ENCODE measurements at regions not wholly inside any gene's neighbourhood (a gene's known extent, or its start where the extent isn't known, plus 50 kb on each side); places are given as distances from the start of the nearest gene placed in this dataset.

DNA sequence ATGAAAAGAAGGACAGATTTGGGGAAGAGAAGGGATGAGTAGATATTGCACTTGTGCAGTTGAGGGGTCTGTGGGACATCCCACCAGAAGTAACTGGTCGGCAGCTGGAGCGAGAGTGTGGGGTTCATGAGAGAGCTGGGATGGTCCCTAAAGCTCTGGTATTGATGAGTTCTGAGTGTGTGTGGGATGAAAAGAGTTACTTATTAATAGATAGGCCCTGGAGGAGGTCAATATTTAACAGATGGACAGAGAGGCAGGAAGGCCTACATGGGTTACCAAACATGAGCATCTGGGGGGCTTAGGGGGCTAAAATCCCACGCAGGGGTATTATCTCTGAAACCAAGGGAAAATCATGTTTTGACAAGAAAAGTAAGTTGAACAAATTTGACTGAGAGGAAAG, 95.7 kb upstream of the SFMBT2 start (continued):
- TF ChIP-seq JUND (IDR thresholded peaks at IDR 0.05): no peak
- no peak for TF ChIP-seq MXI1 (IDR thresholded peaks at IDR 0.05; ENCODE audit: low read depth, low read length)
- no peak for TF ChIP-seq SIN3A (IDR thresholded peaks at IDR 0.05; ENCODE audit: borderline replicate concordance, low read depth, low read length)

DNA sequence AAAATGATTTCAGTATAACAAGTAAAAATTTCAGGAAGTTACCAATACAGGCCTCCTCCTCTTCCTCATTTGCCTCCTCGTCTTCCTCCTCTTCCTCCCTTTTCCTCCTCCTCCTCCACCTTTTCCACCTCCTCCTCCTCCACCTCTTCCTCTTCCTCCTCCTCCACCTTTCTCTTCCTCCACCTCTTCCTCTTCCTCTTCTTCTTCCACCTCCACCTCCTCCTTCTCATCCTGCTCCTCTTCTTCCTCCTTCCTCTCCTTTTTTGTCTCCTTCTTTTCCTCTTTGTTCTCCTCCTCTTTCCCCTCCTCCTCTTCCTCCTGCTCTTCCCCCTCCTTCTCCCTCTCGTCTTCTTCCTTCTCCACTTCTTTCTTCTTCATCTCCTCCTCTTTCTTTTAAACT, 94.4 kb upstream of the SFMBT2 start:
- Histone ChIP-seq H3K4me3 (ENCODE audit: low read depth in 2 of 2, low read length in 1 of 2) (no peak overlapping the region), H2AFZ (ENCODE audit: low read depth) (no peak overlapping the region), H3K27me3 (ENCODE audit: insufficient read depth) (no peaks in the 10 kb centered on the region), H3K9ac (no peak overlapping the region), H4K20me1 (ENCODE audit: insufficient read depth) (no peaks in the 10 kb centered on the region), H3K4me2 (no peak overlapping the region), H3K9me2 (no peaks in the 10 kb centered on the region), H3K4me1 (ENCODE audit: control insufficient read depth in 1 of 2, insufficient read depth in 2 of 2, low read depth in 1 of 2, low read length in 1 of 2) (no peaks in the 10 kb centered on the region), H3K27ac (ENCODE audit: low read depth in 2 of 2, low read length in 1 of 2) (no peak overlapping the region), H3F3A (replicated peaks; ENCODE audit: insufficient read depth) (no peaks in the 10 kb centered on the region), H3K79me2 (ENCODE audit: insufficient read depth) (no peaks in the 10 kb centered on the region), H3K9me3 (no peaks in the 10 kb centered on the region), H3K36me3 (replicated peaks in 1 of 2; ENCODE audit: control insufficient read depth in 1 of 2, insufficient read depth in 2 of 2, low read length in 1 of 2) (no peaks in the 10 kb centered on the region)
- ChIA-PET CTCF (interaction anchor here (1.0 kb wide), 1 partner anchor 20 kb away, joined by 3 read pairs; no protein-coding TSS in a partner anchor), POLR2A (no interaction called here)
- no peak for DNase-seq
- TF ChIP-seq TEAD4 (IDR thresholded peaks at IDR 0.05; ENCODE audit: borderline replicate concordance, insufficient read depth): no peak
- TF ChIP-seq RXRA (IDR thresholded peaks at IDR 0.05; ENCODE audit: borderline replicate concordance, low read depth): no peak
- no peak for TF ChIP-seq FOSL2 (IDR thresholded peaks at IDR 0.05; ENCODE audit: borderline replicate concordance, low read depth)
- no peak for TF ChIP-seq RAD21 (IDR thresholded peaks at IDR 0.05; ENCODE audit: low read length)
- TF ChIP-seq GATA2 (CRISPR knock-in tag; IDR thresholded peaks at IDR 0.05): no peak
- no peak for TF ChIP-seq TCF12 (IDR thresholded peaks at IDR 0.05)
- TF ChIP-seq, protein P1, sequence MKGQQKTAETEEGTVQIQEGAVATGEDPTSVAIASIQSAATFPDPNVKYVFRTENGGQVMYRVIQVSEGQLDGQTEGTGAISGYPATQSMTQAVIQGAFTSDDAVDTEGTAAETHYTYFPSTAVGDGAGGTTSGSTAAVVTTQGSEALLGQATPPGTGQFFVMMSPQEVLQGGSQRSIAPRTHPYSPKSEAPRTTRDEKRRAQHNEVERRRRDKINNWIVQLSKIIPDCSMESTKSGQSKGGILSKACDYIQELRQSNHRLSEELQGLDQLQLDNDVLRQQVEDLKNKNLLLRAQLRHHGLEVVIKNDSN (IDR thresholded peaks at IDR 0.05; ENCODE audit: borderline replicate concordance, low read depth): no peak
- no peak for TF ChIP-seq NFIC (IDR thresholded peaks at IDR 0.05; ENCODE audit: borderline replicate concordance)
- TF ChIP-seq, protein P2, sequence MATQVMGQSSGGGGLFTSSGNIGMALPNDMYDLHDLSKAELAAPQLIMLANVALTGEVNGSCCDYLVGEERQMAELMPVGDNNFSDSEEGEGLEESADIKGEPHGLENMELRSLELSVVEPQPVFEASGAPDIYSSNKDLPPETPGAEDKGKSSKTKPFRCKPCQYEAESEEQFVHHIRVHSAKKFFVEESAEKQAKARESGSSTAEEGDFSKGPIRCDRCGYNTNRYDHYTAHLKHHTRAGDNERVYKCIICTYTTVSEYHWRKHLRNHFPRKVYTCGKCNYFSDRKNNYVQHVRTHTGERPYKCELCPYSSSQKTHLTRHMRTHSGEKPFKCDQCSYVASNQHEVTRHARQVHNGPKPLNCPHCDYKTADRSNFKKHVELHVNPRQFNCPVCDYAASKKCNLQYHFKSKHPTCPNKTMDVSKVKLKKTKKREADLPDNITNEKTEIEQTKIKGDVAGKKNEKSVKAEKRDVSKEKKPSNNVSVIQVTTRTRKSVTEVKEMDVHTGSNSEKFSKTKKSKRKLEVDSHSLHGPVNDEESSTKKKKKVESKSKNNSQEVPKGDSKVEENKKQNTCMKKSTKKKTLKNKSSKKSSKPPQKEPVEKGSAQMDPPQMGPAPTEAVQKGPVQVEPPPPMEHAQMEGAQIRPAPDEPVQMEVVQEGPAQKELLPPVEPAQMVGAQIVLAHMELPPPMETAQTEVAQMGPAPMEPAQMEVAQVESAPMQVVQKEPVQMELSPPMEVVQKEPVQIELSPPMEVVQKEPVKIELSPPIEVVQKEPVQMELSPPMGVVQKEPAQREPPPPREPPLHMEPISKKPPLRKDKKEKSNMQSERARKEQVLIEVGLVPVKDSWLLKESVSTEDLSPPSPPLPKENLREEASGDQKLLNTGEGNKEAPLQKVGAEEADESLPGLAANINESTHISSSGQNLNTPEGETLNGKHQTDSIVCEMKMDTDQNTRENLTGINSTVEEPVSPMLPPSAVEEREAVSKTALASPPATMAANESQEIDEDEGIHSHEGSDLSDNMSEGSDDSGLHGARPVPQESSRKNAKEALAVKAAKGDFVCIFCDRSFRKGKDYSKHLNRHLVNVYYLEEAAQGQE (IDR thresholded peaks at IDR 0.05; ENCODE audit: low read depth, low read length): no peak
- no peak for TF ChIP-seq ELF1 (IDR thresholded peaks at IDR 0.05)
- TF ChIP-seq RCOR1 (IDR thresholded peaks at IDR 0.05; ENCODE audit: low read length): no peak
- TF ChIP-seq MXI1 (IDR thresholded peaks at IDR 0.05; ENCODE audit: low read depth, low read length): no peak
- no peak for TF ChIP-seq SIN3A (IDR thresholded peaks at IDR 0.05; ENCODE audit: borderline replicate concordance, low read depth, low read length)
- TF ChIP-seq, protein P3, sequence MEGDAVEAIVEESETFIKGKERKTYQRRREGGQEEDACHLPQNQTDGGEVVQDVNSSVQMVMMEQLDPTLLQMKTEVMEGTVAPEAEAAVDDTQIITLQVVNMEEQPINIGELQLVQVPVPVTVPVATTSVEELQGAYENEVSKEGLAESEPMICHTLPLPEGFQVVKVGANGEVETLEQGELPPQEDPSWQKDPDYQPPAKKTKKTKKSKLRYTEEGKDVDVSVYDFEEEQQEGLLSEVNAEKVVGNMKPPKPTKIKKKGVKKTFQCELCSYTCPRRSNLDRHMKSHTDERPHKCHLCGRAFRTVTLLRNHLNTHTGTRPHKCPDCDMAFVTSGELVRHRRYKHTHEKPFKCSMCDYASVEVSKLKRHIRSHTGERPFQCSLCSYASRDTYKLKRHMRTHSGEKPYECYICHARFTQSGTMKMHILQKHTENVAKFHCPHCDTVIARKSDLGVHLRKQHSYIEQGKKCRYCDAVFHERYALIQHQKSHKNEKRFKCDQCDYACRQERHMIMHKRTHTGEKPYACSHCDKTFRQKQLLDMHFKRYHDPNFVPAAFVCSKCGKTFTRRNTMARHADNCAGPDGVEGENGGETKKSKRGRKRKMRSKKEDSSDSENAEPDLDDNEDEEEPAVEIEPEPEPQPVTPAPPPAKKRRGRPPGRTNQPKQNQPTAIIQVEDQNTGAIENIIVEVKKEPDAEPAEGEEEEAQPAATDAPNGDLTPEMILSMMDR (IDR thresholded peaks at IDR 0.05): no peak
- TF ChIP-seq POLR2AphosphoS5 (IDR thresholded peaks at IDR 0.05; ENCODE audit: low read depth, low read length): no peak
- TF ChIP-seq EP300 (IDR thresholded peaks at IDR 0.05; ENCODE audit: borderline replicate concordance in 1 of 2, low read depth in 1 of 2, low read length in 1 of 2): no peak
- no peak for TF ChIP-seq CHD2 (IDR thresholded peaks at IDR 0.05; ENCODE audit: low read length, partially characterized antibody)
- TF ChIP-seq EZH2phosphoT487 (IDR thresholded peaks at IDR 0.05; ENCODE audit: borderline replicate concordance, low read depth): no peak
- WGBS (ENCODE audit: low lambda C conversion rate): 13% methylated on average over 2 of the region's 2 CpGs

All from SK-N-SH (cell line).